ENCODE measurements at regions not wholly inside any gene's neighbourhood (a gene's known extent, or its start where the extent isn't known, plus 50 kb on each side); places are given as distances from the start of the nearest gene placed in this dataset.

DNA sequence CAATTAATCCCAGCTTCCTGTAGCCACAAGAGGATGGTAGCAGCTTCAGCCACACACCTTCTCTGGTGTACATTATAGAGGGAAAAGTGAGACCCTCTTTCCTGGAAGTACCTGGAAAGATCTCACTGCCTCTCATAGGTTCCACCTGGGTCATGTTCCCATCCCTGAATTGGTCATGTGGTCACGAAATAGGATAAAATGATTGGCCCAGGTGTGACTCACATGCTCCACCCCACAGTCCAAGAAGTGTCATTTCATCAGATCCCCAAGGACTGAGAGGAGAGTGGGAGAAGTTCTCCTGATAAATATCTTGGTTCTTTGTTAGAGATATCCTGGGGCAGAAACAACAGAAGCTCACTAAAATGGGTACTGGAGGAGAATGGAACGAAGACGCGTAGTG lies 142.4 kb downstream of the QRSL1 start:
- DNase-seq (ENCODE audit: low spot score) = no peak

DNA sequence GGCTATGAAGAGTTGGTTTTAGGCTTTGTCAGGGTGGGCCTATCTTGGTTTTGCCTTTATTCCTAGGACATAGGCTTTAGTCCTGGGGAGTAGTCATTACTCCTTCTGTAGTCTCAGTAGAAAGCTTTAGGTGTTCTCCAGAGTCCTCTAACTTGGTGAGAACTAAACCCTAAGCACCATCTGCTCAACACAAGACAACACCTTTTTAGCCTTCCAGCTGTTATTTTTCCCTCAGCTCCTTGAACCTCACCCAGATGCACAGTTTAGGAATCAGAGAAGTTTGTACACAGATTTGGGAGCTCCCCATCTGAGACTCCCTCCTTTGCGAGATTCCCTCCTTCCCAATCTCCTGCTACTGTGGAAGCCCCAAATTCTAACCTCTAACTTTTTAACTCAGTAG lies 141.3 kb downstream of the QRSL1 start:
- no peak for DNase-seq (ENCODE audit: low spot score)

DNA sequence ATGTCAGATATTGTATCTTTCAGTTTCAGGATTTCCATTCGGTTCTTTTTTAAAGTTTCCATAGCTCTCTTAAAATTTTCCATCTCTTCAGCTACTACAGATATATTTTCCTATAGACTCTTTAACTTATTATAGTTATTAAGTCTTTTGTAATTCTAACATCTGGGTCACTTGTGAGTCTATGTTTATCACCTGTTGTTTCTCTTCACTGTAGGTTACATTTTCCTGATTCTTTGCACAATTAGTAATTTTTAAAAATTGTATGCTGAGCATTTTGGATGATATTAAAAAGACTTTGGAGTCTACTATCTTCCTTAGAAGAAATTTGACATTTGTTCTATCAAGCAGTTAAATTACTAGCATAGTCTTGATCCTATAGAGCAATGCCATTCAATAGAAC lies 140.7 kb downstream of the QRSL1 start:
- no peak for DNase-seq (ENCODE audit: low spot score)

DNA sequence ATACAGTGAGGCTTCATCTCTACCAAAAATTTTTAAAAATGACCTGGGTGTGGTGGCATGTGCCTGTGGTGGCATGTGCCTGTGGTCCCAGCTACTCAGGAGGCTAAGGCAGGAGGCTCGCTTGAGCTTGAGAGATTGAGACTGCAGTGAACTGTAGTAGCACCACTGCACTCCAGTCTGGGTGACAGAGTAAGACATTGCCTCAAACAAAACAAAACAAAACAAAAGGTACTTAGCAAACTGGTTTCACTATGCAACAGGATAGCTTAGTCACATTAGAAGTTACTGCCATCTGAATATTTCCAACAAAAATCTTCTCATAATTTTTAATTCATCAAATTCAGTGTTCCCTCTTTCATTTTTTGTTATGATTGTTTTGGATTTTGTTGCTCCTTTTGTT lies 137.9 kb downstream of the QRSL1 start:
- DNase-seq (ENCODE audit: low spot score) = no peak

DNA sequence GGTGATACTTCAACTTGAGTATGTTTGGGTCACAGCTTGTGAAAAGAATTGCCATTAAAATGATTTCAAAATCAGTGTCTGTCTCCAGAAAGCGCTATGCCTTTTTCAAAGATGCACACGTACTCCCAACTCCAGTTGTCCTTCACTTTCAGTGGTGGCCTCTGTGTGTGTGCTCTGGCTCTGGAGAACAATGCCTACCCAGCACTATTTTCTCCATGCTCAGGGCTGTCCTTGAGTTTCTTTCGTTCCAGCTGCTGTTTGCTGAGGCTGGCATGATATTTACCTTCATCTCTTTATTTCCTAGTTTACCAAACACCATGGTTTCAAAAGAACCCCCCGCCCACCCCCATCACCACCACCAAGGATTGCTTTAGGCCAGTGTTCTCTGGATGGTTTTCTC lies 136.8 kb downstream of the QRSL1 start:
- DNase-seq (ENCODE audit: low spot score) = no peak

DNA sequence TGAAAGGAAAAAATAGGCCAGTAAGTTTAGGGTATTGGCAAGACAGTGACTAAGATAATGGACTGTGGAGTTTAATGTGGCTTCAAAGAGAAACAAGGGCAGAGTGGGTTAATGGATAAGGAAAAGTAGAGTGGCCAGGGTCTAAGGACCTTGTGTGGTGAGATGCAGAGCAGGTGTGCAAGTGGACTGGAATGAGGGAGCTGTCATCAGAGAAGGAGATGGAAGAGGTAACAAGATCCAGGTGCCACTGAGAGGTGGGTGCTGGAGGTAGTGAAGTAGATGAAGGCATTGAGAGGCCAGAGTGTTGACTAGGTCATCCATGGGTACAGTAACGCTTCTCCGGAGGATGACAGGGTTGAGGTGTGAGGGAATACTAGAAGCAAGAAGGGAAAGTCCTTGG lies 136.1 kb downstream of the QRSL1 start:
- no peak for DNase-seq (ENCODE audit: low spot score)

DNA sequence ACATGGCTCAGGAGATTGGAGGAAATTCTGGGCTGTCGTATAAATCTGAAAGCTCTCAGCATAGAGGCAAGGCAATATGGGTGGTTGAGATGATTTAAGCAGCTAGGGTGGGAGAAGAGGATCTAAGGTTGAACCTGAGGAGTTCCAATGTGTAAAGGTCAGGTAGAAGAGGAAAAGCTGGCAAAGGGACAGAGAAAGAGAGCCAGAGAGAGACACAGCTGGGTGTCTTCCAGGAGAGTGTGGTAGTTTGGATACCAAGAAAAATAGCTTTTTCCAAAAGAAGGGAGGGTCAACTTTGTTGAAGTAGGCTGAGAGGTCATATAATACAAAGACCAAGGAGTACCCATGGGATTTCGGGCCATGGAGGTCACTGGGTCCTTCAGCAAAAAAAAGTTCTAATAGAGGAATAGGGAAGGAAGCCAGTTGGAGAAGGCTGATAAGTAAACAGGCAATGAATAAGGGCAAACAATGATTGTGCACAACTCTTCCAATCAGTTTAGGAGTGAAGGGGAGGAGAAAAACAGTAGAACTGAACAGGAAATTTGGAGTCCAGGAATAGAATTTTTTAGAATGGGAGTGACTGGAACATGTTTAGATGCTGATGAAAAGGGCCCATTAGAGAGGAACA lies 135.1 kb downstream of the QRSL1 start:
- DNase-seq (ENCODE audit: low spot score) = no peak

DNA sequence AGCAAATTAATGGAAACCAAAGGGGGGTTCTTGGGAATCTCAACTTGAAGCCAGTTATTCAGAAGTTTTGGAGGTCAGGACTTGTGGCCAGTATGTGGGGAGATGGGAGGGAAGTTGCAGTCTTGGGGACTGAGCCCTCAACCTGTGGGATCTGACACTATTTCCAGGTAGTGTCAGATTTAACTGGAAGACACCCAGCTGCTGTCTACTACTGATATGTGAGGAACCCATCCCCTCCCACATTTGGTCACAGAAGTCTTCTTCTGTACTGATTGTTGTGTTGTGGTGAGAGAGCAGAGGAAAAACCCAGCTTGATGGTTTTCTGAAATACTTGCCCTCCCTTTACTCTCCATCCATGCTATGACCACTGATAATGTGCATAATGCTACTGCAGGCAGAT lies 134.0 kb downstream of the QRSL1 start:
- DNase-seq (ENCODE audit: low spot score) = no peak

DNA sequence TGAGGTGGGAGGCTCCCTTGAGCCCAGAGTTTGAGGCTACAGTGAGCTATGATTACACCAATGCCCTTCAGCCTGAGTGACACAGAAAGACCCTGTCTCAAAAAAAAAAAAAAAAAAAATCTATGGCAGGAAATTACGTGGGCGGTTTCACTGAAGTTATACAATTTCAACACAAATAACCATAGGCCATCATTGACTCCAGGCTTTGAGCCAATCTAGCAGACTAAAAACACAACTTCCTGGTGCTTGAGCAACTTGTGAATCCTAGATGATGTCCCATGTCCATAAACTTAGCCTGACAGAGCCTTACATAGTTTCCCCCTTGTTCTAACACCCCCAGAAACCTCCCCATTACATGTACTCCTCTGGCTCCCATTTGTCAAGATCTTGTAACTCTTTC lies 131.8 kb downstream of the QRSL1 start:
- DNase-seq (ENCODE audit: low spot score) = no peak

DNA sequence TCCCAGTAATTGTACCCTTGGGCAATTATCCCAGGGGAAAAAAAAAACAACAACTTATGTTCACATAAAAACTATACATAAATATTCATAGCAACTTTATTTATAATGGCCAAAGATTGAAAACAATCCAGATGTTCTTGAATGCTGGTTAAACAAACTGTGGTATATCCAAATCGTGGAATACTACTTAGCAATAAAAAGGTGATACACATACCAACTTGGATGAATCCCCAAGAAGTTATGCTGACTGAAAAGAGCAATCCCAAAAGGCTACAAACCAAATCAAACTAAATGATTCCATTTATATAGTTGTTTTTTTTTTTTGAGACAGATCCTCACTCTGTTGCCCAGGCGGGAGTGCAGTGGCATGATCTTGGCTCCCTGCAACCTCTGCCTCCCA lies 129.7 kb downstream of the QRSL1 start:
- no peak for DNase-seq (ENCODE audit: low spot score)

DNA sequence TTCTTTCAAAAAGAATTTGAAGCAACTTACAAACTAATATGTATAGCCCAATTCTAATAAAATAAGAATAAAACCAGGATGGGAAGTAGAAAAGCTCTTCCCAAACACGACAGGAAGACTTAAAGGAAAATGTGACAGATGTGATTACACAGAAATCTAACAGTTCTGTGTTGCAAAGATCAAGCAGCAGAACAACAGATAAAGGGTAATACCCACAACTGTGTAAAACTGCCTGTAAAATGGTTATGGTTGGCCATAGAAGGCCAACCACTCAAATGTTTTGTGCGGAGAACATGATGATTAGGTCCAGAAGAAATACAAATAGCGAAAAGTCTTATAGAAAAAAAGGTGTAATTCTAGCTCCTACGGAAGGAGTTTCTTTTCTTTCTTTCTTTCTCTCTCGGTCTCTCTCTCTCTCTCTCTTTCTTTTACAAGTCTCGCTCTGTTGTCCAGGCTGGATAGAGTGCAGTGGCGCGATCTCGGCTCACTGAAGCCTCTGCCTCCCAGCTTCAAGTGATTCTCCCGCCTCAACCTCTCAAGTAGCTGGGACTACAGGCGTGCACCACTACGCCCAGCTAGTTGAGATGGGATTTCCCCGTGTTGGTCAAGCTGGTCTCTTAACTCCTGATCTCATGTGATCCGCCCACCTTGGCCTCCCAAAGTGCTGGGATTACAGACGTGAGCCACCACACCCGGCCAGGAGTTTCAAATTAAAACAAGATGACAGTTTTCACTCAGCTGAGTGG lies 128.5 kb downstream of the QRSL1 start:
- no peak for DNase-seq (ENCODE audit: low spot score)

DNA sequence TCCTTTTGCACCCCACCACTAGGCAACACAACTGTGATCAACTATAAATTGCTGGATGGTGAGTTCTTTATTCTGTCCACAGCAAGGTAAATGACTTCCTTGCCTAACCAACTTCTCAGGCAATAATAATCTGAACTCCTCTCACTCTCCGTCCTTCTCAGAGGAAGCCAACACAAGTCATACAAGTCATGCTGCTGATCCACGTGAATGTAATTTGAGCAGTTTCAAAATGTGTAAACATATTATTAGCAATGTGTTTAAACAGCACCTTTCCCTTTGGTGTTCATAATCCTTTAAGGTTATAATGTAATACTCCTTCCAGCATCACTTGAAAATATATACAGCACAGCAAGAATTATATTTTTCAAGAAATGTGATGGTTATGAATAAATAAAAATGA lies 127.9 kb downstream of the QRSL1 start:
- DNase-seq (ENCODE audit: low spot score) = no peak

DNA sequence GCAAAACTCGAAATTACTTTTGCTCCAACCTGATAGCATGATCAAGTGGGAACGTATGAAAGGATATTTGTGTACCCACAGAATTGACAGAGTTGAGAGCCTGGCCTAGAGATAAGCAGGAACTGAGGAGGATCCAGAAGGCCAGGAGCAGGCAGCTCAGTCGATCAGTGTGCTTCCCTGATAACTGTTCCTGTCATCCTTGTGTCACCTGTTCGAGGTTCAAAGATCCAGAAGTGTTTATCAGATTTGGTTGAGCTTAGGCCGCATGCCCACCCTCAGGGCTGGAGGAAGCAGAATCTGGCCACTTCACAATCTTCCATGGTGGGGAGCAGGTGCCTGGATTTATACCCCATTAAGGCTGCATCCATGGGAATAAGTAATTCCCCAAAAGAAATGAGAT lies 124.8 kb downstream of the QRSL1 start:
- DNase-seq (ENCODE audit: low spot score) = no peak

DNA sequence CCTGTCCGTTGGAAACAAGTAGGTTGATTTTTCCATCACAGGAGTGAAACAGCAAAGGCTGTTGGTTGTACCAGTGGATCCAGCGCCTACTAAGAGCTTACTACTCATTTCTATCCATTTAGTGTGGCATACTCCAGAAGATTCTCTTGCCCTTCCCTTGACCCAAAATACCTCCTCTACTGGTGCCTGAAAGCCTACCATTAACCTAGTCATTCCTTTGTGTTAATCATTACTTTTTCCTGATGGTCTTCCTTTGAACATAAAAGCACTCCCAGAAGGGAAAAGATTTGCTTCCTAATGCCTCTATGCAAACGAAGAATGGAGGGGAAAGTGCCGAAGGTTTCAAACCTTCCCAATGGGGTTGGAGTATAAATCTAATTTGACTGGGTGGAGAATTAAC lies 123.3 kb downstream of the QRSL1 start:
- no peak for DNase-seq (ENCODE audit: low spot score)

DNA sequence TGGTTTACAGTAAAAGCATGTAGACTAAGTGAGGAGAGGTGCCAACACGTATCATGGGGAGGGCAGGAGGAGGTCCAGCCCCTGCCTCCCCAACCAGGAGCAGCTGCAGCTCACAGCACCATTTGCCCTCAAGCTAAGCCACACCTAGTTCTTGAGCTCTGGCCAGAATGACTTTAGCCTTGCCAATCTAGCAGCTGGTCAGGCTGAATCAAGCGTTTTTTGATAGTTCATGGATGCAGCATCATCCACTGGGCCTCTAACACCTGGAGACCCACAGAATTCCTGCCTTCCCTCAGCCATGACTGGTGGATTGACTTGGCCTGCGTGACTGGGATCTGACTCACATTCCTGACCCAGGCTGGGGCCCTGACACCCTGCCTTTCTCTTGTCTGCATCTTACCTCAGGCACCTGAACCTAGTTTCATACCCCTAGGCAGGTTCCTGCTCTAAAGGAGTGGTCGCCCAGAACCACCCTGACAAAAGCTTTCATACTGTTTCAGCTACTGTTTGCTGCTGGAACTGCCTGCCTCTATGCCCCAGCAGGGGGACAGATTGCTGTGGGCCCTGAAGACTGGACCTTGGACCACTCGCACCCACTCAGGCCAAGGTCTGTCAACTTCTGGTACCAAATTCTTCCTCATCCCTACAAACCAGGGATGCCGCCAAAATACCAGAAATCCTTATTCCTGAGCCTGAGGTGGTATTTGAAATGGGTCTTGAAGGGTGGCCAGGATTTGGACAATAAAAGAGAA lies 122.3 kb downstream of the QRSL1 start:
- no peak for DNase-seq (ENCODE audit: low spot score)

DNA sequence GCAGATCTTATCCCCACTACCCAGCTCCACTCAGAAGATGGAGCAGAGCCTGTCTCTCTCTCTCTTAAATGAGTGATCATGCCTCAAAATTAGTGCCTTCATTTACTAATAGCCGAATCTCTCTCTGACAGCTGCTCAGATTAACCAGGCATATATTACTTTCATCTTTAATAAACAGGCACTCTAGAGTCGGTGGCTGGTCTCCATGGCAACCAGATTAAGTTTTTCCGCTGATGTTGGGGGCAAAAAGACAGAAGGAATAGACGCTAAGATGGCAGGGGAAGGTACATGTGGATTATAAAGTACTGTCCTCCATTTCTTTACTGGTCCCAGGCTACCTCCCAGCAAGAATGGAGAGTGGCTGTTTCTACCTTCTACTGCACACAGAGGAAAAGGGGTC lies 121.6 kb downstream of the QRSL1 start:
- no peak for DNase-seq (ENCODE audit: low spot score)

DNA sequence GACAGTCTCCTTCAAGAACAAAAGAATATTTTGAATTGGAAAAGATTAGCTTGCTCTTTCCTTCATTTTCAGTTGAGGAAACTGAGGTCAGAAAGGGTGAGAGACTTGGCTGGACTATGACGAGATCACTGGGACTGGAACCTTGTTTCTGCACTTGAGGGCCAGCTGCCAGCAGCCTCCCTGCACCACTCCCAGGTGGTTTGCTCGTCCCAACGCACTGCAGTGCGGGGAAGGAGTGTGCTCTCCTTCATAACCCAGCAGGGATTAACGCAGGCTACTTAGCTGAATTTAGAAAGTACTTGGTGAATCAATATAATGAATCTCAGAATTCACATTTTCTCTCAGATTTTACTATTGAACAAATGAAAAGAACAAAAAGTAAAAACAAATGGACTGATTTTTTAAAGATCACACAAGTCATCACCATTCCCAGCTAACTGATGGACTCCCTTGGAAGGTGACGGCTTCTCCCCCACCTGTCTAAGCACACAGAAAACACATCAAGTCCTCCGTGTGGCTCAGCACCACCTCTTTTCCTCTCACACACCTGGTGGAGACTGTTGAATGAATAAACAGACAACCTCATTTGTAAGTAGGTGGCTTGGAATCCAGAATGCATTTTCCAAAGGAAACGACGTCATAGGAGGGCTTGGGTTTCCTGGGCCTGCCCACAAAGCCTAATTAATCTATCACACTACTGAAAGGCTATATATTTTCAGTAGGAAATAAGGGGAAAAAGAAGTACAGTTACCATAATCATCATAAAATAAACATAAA lies 121.0 kb downstream of the QRSL1 start:
- no peak for DNase-seq (ENCODE audit: low spot score)

DNA sequence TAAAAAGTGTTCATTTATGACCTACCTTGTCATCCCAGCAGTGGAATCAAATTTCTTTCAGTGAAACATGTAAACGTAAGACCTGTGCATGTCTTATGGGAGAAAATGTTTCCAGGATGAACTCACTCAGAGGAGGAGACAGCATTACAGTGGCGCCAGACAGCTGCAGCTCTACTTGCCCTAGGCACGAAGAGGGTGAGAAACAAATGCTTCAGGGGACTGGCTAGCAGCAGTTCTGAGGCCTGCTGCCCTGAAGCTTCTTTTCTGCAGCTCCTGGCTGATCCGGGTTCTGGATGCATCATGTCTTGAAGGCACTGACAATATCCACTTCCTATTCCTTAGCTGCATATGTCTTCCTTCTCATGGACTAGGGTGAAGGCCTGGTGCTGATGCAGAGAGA lies 120.2 kb downstream of the QRSL1 start:
- DNase-seq (ENCODE audit: low spot score) = no peak

DNA sequence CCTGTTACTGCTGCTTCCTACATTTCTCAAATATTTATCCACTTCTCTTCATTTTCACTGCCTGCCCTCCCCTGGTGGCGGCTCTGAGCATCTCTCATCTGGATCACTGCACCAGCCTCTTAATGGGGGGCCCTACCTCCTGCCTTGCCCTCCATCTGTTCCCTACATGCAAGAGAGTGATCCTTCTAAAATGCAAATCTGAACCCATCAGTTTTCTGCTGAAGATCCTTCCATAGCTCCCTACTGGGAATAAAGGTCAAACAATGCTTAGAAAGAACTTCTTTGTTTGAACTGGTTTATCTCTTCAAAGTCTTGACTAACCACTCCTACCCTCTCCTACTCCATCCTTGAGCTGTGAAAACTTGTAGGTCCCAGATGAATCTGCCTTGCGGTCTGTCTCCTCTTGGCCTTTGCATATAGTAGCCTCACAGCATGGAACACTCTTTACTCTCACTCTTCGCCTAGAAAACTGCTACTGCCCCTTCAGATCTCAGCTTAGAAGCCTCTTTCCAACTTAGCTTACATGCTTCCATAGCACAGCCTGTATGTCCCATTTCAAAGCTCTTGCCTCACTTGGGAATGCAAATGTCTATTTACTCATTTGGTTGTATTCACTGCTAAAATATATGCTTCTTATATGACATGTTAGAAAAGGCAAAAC lies 119.3 kb downstream of the QRSL1 start:
- DNase-seq (ENCODE audit: low spot score) = no peak

DNA sequence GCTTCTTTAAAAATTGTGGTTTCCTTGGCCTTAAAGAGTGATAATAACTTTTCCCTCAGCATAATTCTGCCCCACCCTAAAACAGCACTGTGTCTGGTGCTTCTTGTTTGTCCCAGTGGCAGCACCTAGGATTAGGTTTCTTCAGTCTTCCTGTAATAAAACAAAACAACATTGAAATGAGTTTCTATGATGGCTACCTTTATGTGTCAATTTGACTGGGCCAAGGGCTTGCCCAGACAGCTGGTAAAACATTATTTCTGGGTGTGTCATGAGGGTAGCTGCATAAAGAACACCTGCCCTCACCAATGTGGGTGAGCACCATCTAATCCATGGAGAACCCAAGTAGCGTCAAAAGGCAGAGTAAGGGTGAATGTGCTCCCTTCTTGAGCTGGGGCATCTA lies 117.8 kb downstream of the QRSL1 start:
- no peak for DNase-seq (ENCODE audit: low spot score)

DNA sequence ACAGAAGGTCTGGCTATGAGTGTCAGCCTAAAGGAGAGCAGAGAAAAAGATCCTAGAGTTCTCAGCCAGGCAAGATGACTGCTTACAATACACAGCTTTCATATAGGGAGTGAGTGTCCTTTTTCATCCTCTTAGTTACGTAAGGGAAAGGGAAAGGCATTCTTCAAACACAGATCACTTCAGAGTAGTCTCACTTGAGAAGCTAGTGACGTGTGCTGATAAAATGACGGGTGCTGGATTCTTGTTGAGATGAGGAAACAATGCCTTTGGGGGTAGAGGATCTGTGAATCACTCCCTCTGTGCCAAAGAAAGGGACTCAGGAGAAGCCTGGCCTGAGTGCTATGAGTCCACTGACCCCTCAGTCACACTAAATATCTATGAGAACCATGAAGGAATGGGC lies 117.3 kb downstream of the QRSL1 start:
- no peak for DNase-seq (ENCODE audit: low spot score)
